ENCODE measurements at regions not wholly inside any gene's neighbourhood (a gene's known extent, or its start where the extent isn't known, plus 50 kb on each side); places are given as distances from the start of the nearest gene placed in this dataset.
A peak's percentile ranks its signal among the peaks of the same experiment; 100 is the strongest.

DNA sequence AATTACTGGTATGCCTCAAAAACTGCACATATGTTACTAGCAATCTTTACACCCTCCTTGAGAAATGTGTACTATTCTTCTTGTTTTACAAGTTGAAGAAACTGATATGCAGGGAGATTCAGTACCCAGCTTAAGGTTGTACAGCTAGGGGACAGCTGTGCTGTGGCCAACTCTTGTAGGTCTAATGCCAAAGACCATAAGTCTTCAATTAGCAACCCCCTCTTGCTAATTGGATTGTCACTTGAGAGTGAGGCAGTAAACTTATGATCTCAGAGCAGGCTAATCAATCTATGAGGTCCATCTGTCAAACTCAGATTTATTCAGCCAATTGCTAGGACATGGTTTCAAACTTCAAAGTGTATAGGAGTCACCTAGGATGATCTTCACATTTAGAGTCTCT lies 492.0 kb upstream of the USP24 start:
- no peaks in the 10 kb centered on the region for H3K27me3 ChIP-seq (ENCODE audit: insufficient read depth, poor library complexity, severe bottlenecking)
- TF ChIP-seq, protein P1, sequence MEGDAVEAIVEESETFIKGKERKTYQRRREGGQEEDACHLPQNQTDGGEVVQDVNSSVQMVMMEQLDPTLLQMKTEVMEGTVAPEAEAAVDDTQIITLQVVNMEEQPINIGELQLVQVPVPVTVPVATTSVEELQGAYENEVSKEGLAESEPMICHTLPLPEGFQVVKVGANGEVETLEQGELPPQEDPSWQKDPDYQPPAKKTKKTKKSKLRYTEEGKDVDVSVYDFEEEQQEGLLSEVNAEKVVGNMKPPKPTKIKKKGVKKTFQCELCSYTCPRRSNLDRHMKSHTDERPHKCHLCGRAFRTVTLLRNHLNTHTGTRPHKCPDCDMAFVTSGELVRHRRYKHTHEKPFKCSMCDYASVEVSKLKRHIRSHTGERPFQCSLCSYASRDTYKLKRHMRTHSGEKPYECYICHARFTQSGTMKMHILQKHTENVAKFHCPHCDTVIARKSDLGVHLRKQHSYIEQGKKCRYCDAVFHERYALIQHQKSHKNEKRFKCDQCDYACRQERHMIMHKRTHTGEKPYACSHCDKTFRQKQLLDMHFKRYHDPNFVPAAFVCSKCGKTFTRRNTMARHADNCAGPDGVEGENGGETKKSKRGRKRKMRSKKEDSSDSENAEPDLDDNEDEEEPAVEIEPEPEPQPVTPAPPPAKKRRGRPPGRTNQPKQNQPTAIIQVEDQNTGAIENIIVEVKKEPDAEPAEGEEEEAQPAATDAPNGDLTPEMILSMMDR (IDR thresholded peaks at IDR 0.05; ENCODE audit: insufficient read depth, low read length) = no peak
- no peak for TF ChIP-seq GABPA (IDR thresholded peaks at IDR 0.05; ENCODE audit: low read depth)
- no peak for TF ChIP-seq POLR2AphosphoS5 (IDR thresholded peaks at IDR 0.05; ENCODE audit: low read depth)
- no peak for TF ChIP-seq SPI1 (IDR thresholded peaks at IDR 0.05; ENCODE audit: borderline replicate concordance, low read depth)
- TF ChIP-seq, protein P2, sequence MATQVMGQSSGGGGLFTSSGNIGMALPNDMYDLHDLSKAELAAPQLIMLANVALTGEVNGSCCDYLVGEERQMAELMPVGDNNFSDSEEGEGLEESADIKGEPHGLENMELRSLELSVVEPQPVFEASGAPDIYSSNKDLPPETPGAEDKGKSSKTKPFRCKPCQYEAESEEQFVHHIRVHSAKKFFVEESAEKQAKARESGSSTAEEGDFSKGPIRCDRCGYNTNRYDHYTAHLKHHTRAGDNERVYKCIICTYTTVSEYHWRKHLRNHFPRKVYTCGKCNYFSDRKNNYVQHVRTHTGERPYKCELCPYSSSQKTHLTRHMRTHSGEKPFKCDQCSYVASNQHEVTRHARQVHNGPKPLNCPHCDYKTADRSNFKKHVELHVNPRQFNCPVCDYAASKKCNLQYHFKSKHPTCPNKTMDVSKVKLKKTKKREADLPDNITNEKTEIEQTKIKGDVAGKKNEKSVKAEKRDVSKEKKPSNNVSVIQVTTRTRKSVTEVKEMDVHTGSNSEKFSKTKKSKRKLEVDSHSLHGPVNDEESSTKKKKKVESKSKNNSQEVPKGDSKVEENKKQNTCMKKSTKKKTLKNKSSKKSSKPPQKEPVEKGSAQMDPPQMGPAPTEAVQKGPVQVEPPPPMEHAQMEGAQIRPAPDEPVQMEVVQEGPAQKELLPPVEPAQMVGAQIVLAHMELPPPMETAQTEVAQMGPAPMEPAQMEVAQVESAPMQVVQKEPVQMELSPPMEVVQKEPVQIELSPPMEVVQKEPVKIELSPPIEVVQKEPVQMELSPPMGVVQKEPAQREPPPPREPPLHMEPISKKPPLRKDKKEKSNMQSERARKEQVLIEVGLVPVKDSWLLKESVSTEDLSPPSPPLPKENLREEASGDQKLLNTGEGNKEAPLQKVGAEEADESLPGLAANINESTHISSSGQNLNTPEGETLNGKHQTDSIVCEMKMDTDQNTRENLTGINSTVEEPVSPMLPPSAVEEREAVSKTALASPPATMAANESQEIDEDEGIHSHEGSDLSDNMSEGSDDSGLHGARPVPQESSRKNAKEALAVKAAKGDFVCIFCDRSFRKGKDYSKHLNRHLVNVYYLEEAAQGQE (IDR thresholded peaks at IDR 0.05; ENCODE audit: insufficient replicate concordance, low read depth) = no peak
- H3K4me3 ChIP-seq (replicated peaks; ENCODE audit: insufficient read depth, low read length) = no peak overlapping the region
- no peak for DNase-seq (ENCODE audit: low read depth in 1 of 2, low spot score in 1 of 2)
- no peak overlapping the region for H3K27ac ChIP-seq (replicated peaks)

DNA sequence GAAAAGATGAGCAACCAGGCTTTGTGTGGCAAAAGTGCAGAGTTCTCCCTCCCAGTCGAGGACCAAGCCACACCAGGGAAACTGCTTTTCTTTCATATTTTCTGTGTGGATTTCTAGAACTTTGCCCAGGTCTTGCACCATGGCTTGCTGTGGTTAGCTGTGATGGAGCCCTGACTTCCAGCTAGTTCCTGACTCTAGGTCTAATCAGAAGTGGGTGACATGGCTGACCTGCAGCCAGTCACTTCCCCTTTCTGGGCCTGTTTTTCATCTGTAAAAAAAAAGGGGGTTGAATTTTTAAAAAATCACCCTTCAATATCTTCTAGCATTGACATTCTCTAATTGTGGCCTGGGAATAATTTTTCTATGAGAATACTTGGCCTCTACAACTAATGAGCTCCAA lies 491.2 kb upstream of the USP24 start:
- TF ChIP-seq, protein P2 (IDR thresholded peaks at IDR 0.05; ENCODE audit: insufficient replicate concordance, low read depth) = no peak
- TF ChIP-seq, protein P1 (IDR thresholded peaks at IDR 0.05; ENCODE audit: insufficient read depth, low read length) = no peak
- TF ChIP-seq POLR2AphosphoS5 (IDR thresholded peaks at IDR 0.05; ENCODE audit: low read depth) (no peak), SPI1 (IDR thresholded peaks at IDR 0.05; ENCODE audit: borderline replicate concordance, low read depth) (peak; percentile 93), GABPA (IDR thresholded peaks at IDR 0.05; ENCODE audit: low read depth) (no peak)
- H3K27ac ChIP-seq (replicated peaks) = no peak overlapping the region
- H3K4me3 ChIP-seq (replicated peaks; ENCODE audit: insufficient read depth, low read length) = no peak overlapping the region
- H3K27me3 ChIP-seq (ENCODE audit: insufficient read depth, poor library complexity, severe bottlenecking) = no peaks in the 10 kb centered on the region
- DNase-seq (ENCODE audit: low read depth in 1 of 2, low spot score in 1 of 2) = peak in 1 of 2 experiments; percentile 63

DNA sequence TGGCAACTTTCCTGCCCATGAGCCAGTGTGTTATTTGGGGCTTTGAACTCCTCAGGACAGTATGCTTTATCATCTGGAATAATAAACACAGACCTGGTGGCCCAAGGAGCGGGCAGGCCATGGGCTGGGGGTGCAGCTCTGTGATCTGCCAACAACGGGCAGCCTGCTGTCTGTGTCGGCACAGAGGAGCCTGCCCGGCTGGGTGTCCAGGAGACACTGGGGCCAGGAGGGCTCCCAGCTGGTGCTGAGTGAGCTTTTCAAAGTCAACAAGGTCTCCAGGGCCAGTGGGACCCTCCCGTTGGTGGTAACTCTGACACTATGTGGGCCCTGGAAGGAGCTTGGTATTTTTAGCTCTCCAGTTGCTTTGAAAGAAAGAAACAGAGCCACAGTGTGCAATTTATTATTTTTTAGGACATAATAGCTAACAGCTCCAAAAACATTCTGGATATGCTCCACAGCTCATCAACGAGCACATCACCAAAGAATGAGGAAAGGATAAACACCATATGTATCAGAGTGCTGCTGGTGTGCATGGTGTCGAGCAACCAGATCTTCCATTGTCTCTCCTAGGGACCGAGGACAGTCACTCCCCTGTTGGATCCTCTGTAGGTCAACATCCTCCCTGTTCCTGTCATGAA lies 488.7 kb upstream of the USP24 start:
- no peak for DNase-seq (ENCODE audit: low read depth in 1 of 2, low spot score in 1 of 2)
- Histone ChIP-seq H3K4me3 (replicated peaks; ENCODE audit: insufficient read depth, low read length) (no peak overlapping the region), H3K27me3 (ENCODE audit: insufficient read depth, poor library complexity, severe bottlenecking) (no peaks in the 10 kb centered on the region), H3K27ac (replicated peaks) (no peak overlapping the region)
- TF ChIP-seq, protein P2 (IDR thresholded peaks at IDR 0.05; ENCODE audit: insufficient replicate concordance, low read depth) = no peak
- TF ChIP-seq GABPA (IDR thresholded peaks at IDR 0.05; ENCODE audit: low read depth) (no peak), SPI1 (IDR thresholded peaks at IDR 0.05; ENCODE audit: borderline replicate concordance, low read depth) (no peak), POLR2AphosphoS5 (IDR thresholded peaks at IDR 0.05; ENCODE audit: low read depth) (no peak)
- TF ChIP-seq, protein P1 (IDR thresholded peaks at IDR 0.05; ENCODE audit: insufficient read depth, low read length) = no peak
